Activated CD8-positive, alpha-beta memory T cell treated with anti-CD3 and anti-CD28 coated beads, Interleukin-2, amount 10 ng/mL, durations not matched to agents 7 days and 5 days (primary cell): ENCODE measurements at regions not wholly inside any gene's neighbourhood (a gene's known extent, or its start where the extent isn't known, plus 50 kb on each side); places are given as distances from the start of the nearest gene placed in this dataset.

Experiments
- ATAC-seq: fragments of 150-1000 bp; cut with Tn5 transposase; one replicate; pipeline ENCODE4 v1.10.0; 2021; ENCODE audit warnings: moderate library complexity
- CTCF ChIA-PET: fragments of 350-600 bp; sonication (Branson Sonifier 250); formaldehyde crosslinking; loops from one replicate; lab custom pipeline; 2021; ENCODE audit warnings: antibody characterized with exemption; lab: Charles Lee
- DNase-seq: peaks from one replicate; pipeline ENCODE4 v3.0.0-alpha.2; 2020
- H3K27ac Mint-ChIP-seq: one replicate; pipeline ENCODE4 v1.8.0; 2021; ENCODE audit warnings: mild to moderate bottlenecking, mixed read lengths
- H3K27me3 Mint-ChIP-seq: one replicate; pipeline ENCODE4 v1.8.0; 2021; ENCODE audit warnings: mixed read lengths
- H3K36me3 Mint-ChIP-seq: one replicate; pipeline ENCODE4 v1.8.0; 2021; ENCODE audit warnings: mild to moderate bottlenecking, mixed read lengths
- H3K4me1 Mint-ChIP-seq: one replicate; pipeline ENCODE4 v1.8.0; 2021; ENCODE audit warnings: mixed read lengths
- H3K4me3 Mint-ChIP-seq: one replicate; pipeline ENCODE4 v1.8.0; 2021; ENCODE audit warnings: mild to moderate bottlenecking, moderate library complexity, mixed read lengths
- H3K9me3 Mint-ChIP-seq: one replicate; pipeline ENCODE4 v1.8.0; 2022; ENCODE audit warnings: low read depth, mixed read lengths

- CTCF ChIA-PET, result no interaction called here
- ATAC-seq (no peak), DNase-seq (no peak)
- H3K4me3 Mint-ChIP-seq, result no peak overlapping the region
- H3K36me3 Mint-ChIP-seq, result no peaks in the 10 kb centered on the region
- H3K27me3 Mint-ChIP-seq, result no peaks in the 10 kb centered on the region
- H3K4me1 Mint-ChIP-seq, result no peaks in the 10 kb centered on the region
- no peak overlapping the region for H3K27ac Mint-ChIP-seq
- peaks cover 9% of the 10 kb centered on the region for H3K9me3 Mint-ChIP-seq
These were observed 227.6 kb downstream of the PCDH20 start for GRCh38 chr13:61188057-61188456.

DNA sequence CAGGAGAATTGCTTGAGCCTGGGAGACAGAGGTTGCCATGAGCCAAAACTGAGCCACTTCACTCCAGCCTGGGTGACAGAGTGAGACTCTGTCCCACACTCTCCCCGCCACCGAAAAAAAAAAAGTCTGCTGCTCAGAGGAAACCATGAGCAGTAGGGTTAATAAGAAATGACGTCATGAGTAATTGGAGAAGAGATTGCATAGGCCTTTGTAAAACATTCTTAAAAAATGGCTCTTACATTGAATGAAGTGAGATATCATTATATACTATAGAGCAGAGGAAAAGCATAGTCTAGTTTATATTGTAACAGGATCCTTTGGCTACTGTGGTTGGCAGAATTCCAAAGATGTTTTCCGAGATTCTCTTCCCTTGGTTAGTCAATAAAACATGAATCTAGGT lies 228.2 kb downstream of the PCDH20 start:
- ATAC-seq (no peak), DNase-seq (no peak)
- CTCF ChIA-PET, result no interaction called here
- H3K27me3 Mint-ChIP-seq, result no peaks in the 10 kb centered on the region
- H3K4me3 Mint-ChIP-seq, result no peak overlapping the region
- H3K4me1 Mint-ChIP-seq, result no peaks in the 10 kb centered on the region
- no peaks in the 10 kb centered on the region for H3K36me3 Mint-ChIP-seq
- H3K9me3 Mint-ChIP-seq, result peaks cover 9% of the 10 kb centered on the region
- no peak overlapping the region for H3K27ac Mint-ChIP-seq

DNA sequence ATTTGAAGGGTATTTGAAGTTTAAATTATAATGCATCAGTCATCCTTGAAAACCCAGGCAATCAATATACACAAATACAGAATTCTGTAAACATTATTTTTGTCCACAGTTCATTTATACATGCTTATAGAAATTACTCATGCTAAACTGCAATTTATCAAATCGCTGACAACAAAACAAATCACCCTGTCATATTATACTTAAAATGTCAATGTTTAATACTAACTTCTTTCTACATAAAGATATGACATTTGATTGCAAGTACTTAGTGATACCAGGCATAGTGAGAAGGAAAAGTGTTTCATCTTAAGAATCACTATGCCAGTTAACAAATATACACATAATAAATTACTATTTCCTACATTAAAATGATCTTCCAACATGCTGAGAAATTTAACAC lies 232.0 kb downstream of the PCDH20 start:
- CTCF ChIA-PET, result no interaction called here
- Mint-ChIP-seq H3K4me1 (no peaks in the 10 kb centered on the region), H3K9me3 (peaks cover 8% of the 10 kb centered on the region), H3K4me3 (no peak overlapping the region), H3K36me3 (no peaks in the 10 kb centered on the region), H3K27me3 (no peaks in the 10 kb centered on the region), H3K27ac (no peak overlapping the region)
- ATAC-seq (no peak), DNase-seq (no peak)

- Mint-ChIP-seq H3K27me3 (no peaks in the 10 kb centered on the region), H3K9me3 (no peaks in the 10 kb centered on the region), H3K36me3 (no peaks in the 10 kb centered on the region), H3K4me1 (no peaks in the 10 kb centered on the region), H3K27ac (no peak overlapping the region), H3K4me3 (no peak overlapping the region)
- CTCF ChIA-PET, result no interaction called here
- ATAC-seq (no peak), DNase-seq (no peak)
These were observed 235.4 kb downstream of the PCDH20 start for GRCh38 chr13:61180234-61180633.

GRCh38 chr13:61179741-61180140 lies 235.9 kb downstream of the PCDH20 start:
- H3K9me3 Mint-ChIP-seq, result no peaks in the 10 kb centered on the region
- ATAC-seq, result no peak
- H3K4me3 Mint-ChIP-seq, result no peak overlapping the region
- H3K4me1 Mint-ChIP-seq, result no peaks in the 10 kb centered on the region
- H3K27me3 Mint-ChIP-seq, result no peaks in the 10 kb centered on the region
- H3K27ac Mint-ChIP-seq, result no peak overlapping the region
- CTCF ChIA-PET, result no interaction called here
- no peak for DNase-seq
- H3K36me3 Mint-ChIP-seq, result no peaks in the 10 kb centered on the region

- no peaks in the 10 kb centered on the region for H3K4me1 Mint-ChIP-seq
- DNase-seq (no peak), ATAC-seq (no peak)
- H3K4me3 Mint-ChIP-seq, result no peak overlapping the region
- CTCF ChIA-PET, result no interaction called here
- no peaks in the 10 kb centered on the region for H3K27me3 Mint-ChIP-seq
- H3K9me3 Mint-ChIP-seq, result peaks cover 3% of the 10 kb centered on the region
- H3K36me3 Mint-ChIP-seq, result no peaks in the 10 kb centered on the region
- no peak overlapping the region for H3K27ac Mint-ChIP-seq
These were observed 244.8 kb downstream of the PCDH20 start for GRCh38 chr13:61170856-61171255.

DNA sequence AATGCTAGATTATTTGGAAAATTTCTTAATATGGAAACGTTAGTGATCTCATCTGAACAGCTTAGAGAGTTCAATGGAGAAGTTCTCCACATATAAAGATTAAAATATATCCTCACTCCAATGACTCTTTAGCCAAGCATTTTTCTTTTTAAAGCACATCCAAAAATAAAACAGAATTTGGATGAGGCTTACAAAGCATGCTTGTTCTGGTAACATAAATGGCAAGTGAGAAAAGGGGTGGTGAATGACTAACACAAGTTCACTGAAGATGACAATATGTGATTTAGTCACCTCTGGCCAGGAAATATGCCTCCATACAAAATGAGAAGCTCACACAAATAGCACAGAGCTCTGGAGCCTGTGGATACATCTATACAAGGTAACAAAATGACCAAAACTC lies 253.0 kb downstream of the PCDH20 start:
- no peak for ATAC-seq
- CTCF ChIA-PET, result no interaction called here
- Mint-ChIP-seq H3K27me3 (no peaks in the 10 kb centered on the region), H3K36me3 (no peaks in the 10 kb centered on the region), H3K4me3 (no peak overlapping the region), H3K9me3 (peaks cover 3% of the 10 kb centered on the region), H3K4me1 (no peaks in the 10 kb centered on the region), H3K27ac (no peak overlapping the region)
- no peak for DNase-seq

DNA sequence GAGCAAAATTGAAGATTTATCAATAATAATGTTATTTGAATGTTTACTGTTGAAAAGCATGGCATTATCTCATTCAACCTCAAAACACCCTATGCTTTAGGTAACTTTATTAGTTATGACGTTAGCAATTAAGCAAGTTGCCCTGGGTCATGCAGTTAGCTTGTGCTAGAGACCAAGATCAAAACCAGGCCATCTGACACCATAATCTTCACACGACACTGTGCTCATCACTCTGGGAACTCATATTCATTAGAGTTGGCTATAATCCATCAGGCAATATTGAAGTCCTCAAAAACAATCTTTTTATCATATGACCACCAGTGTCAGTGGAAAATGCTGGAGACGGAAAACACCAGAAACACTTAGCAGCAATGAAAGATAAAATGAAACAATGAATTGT lies 253.5 kb downstream of the PCDH20 start:
- Mint-ChIP-seq H3K27me3 (no peaks in the 10 kb centered on the region), H3K9me3 (peaks cover 3% of the 10 kb centered on the region), H3K36me3 (no peaks in the 10 kb centered on the region), H3K4me3 (no peak overlapping the region), H3K4me1 (no peaks in the 10 kb centered on the region), H3K27ac (no peak overlapping the region)
- CTCF ChIA-PET, result no interaction called here
- ATAC-seq, result no peak
- DNase-seq, result no peak

DNA sequence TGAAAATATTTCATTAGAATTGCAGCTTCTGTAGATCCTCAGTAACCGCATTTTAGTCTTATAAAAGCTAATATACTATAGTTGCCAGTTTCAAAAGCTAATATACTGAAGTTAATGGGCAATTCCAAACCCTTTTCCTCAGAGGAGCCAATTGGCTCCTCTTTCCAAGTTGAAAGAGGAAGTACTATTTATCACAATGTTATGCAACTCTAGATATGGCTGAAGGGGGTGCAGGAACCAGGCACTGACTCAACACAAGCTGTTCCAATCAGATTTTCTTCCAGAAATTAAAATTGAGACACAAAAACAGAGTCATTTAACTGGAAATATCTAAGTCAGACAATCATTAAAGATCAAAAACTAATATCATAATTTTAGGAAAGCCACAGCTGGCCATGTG lies 258.9 kb downstream of the PCDH20 start:
- Mint-ChIP-seq H3K27ac (no peak overlapping the region), H3K4me3 (no peak overlapping the region)
- no peak for ATAC-seq

DNA sequence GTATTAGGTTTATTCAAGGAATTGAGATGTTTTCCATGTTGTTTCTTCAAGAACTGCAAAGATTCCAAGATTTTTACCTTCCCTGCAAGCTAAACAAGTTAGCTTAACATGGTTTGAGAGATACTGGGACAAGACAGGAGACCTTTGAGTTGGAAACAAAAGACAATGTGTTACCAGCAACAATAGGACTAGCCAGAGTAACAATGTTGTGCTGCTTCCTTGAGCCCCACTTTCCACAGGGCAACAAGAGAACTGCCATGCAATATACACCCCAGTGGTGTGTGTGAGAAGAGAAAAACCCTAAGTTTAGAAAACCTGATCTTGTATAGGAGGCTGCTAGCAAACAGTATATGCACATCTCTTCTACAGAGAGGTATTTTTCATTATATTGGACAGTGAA lies 264.6 kb downstream of the PCDH20 start:
- no peaks in the 10 kb centered on the region for H3K4me1 Mint-ChIP-seq
- no peaks in the 10 kb centered on the region for H3K27me3 Mint-ChIP-seq
- H3K27ac Mint-ChIP-seq, result no peak overlapping the region

More for the DNA sequence above, 258.9 kb downstream of the PCDH20 start:
- H3K27me3 Mint-ChIP-seq, result no peaks in the 10 kb centered on the region
- DNase-seq, result no peak
- H3K4me1 Mint-ChIP-seq, result no peaks in the 10 kb centered on the region
- CTCF ChIA-PET, result no interaction called here
- H3K9me3 Mint-ChIP-seq, result peaks cover 3% of the 10 kb centered on the region
- no peaks in the 10 kb centered on the region for H3K36me3 Mint-ChIP-seq

DNA sequence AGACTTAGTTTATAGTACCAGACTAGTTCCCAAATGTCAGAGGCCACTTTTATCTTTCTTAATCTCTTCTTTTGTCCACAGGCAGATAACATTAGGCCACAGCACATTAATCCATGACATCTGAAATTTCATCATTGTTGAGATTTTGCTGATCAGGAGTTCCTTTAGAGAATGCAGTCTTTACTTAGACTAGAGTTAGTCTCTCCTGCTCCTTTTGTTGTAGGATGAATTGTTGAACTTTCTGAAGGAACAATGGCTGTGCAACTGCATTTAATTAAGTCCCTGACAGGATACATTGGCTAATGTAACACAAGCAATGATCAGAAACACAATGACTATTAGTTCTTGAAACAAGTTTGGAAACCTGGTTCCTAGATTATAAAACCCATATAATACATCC lies 266.3 kb downstream of the PCDH20 start:
- no peak for DNase-seq
- H3K4me1 Mint-ChIP-seq, result no peaks in the 10 kb centered on the region
- H3K27me3 Mint-ChIP-seq, result no peaks in the 10 kb centered on the region
- H3K9me3 Mint-ChIP-seq, result peaks cover 10% of the 10 kb centered on the region
- no peak for ATAC-seq
- H3K27ac Mint-ChIP-seq, result no peak overlapping the region
- no peak overlapping the region for H3K4me3 Mint-ChIP-seq
- CTCF ChIA-PET, result no interaction called here
- no peaks in the 10 kb centered on the region for H3K36me3 Mint-ChIP-seq

More for the DNA sequence above, 264.6 kb downstream of the PCDH20 start:
- Mint-ChIP-seq H3K4me3 (no peak overlapping the region), H3K36me3 (no peaks in the 10 kb centered on the region), H3K9me3 (peaks cover 3% of the 10 kb centered on the region)
- ATAC-seq (no peak), DNase-seq (no peak)
- CTCF ChIA-PET, result no interaction called here

DNA sequence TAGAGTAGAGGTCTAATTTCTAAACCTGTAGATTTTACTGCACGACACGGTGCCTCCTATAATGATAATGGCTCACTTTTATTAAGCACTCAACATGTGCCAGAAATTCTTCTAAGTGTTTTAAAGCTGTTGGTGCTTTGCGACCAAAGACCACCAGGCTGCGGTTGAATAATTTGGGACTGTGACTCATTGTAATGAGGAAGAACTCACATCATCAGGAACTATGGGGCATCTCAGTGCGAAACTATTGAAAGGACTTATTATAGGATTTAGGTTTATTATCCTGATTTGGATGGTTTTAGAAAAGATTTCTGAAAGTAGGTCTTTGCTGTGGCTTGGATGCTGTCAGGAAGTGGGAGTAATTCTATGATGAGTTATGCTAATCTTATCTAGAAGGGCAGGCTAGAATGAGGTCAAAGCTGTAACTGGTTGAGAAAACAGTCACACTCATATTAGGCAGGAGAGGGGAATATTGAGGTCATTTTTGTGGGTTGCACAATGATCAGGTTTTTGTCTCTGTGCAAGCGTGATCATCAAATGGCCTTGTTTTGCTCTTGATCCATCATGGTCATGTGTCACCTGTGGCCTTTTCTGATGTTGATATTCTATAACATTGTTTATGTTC lies 266.8 kb downstream of the PCDH20 start:
- Mint-ChIP-seq H3K36me3 (no peaks in the 10 kb centered on the region), H3K4me3 (no peak overlapping the region), H3K27me3 (no peaks in the 10 kb centered on the region), H3K27ac (no peak overlapping the region), H3K4me1 (no peaks in the 10 kb centered on the region), H3K9me3 (peaks cover 12% of the 10 kb centered on the region)
- CTCF ChIA-PET, result no interaction called here
- no peak for ATAC-seq
- no peak for DNase-seq

DNA sequence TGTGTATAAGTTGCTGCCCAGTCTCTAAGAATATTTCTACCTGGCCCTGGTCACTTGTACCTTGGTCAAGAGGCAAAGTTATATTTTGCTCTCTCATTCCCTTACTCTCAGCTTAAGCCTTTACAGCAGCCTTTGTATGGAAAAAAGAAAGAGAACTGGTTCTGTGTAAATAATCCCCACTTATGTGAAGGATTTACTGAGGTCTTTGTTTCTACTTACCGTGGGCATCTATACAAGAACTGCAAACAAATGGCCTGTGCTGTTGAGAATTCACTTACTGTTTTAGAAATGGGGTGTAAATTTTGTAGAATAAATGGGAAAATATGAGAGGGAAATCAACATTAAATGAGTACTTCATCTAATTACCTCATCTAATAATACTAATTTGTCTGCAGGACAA lies 267.4 kb downstream of the PCDH20 start:
- no peak overlapping the region for H3K4me3 Mint-ChIP-seq
- H3K36me3 Mint-ChIP-seq, result no peaks in the 10 kb centered on the region
- CTCF ChIA-PET, result no interaction called here
- peaks cover 13% of the 10 kb centered on the region for H3K9me3 Mint-ChIP-seq
- no peak for DNase-seq
- H3K27me3 Mint-ChIP-seq, result no peaks in the 10 kb centered on the region
- no peaks in the 10 kb centered on the region for H3K4me1 Mint-ChIP-seq
- H3K27ac Mint-ChIP-seq, result no peak overlapping the region
- no peak for ATAC-seq

DNA sequence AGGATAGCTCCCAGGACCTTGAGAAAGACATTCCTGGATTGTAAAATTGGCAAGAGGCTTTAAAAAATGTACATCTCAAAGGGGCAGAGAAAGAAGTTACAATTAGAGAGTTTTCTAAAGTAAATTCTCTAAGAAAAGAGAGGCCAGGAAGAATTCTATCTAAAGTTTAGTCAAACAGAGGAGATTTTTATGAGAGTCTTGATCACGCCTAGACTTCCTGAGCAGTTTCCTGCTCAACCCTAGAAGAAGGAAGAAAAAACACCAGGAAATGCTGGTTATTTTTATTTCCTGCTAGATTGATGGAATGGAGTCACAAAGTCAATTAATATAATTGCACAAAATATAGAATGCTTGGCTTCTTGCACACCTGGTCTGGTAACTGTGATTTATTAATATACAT lies 269.1 kb downstream of the PCDH20 start:
- DNase-seq (no peak), ATAC-seq (no peak)
- CTCF ChIA-PET, result no interaction called here
- Mint-ChIP-seq H3K27me3 (no peaks in the 10 kb centered on the region), H3K9me3 (peaks cover 16% of the 10 kb centered on the region), H3K4me1 (no peaks in the 10 kb centered on the region), H3K27ac (no peak overlapping the region), H3K36me3 (no peaks in the 10 kb centered on the region), H3K4me3 (no peak overlapping the region)

- Mint-ChIP-seq H3K36me3 (no peaks in the 10 kb centered on the region), H3K9me3 (peaks cover 16% of the 10 kb centered on the region), H3K27me3 (no peaks in the 10 kb centered on the region), H3K4me3 (no peak overlapping the region), H3K4me1 (no peaks in the 10 kb centered on the region), H3K27ac (no peak overlapping the region)
- ATAC-seq (no peak), DNase-seq (no peak)
- CTCF ChIA-PET, result no interaction called here
These were observed 269.5 kb downstream of the PCDH20 start for GRCh38 chr13:61146158-61146557.
